ENCODE measurements at regions not wholly inside any gene's neighbourhood (a gene's known extent, or its start where the extent isn't known, plus 50 kb on each side); places are given as distances from the start of the nearest gene placed in this dataset.

DNA sequence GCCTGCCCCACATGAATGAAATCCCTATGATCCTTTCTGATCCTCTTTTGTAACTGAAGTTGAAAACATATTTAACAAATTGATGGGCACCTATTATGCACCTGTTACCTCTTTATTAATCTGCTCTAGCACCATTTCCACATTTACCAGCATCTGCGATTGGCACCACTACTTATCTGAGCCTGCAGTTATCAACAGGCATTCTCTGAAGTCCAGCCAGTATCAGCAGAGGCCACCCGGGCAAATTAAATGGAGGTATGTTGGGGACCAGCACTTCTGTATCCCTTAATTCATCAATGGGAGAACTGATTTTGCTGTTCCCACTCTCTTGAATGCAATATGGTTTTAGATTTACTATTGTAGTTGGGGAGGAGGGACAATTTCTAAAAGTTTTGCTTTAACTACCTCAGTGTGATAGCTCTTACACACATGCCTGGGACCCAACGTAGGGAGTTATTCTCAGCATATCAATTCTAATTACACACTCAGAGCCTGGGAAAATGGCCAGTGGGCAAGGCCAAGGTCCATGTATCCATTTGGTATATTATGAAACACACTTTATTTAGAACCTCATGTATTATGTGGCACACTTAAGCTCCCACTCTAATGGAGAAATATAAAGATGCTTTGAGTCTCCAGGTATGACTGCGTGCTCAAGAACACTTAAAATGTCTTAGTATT, 1927.1 kb upstream of the PCDH7 start:
- TF ChIP-seq, protein P1, sequence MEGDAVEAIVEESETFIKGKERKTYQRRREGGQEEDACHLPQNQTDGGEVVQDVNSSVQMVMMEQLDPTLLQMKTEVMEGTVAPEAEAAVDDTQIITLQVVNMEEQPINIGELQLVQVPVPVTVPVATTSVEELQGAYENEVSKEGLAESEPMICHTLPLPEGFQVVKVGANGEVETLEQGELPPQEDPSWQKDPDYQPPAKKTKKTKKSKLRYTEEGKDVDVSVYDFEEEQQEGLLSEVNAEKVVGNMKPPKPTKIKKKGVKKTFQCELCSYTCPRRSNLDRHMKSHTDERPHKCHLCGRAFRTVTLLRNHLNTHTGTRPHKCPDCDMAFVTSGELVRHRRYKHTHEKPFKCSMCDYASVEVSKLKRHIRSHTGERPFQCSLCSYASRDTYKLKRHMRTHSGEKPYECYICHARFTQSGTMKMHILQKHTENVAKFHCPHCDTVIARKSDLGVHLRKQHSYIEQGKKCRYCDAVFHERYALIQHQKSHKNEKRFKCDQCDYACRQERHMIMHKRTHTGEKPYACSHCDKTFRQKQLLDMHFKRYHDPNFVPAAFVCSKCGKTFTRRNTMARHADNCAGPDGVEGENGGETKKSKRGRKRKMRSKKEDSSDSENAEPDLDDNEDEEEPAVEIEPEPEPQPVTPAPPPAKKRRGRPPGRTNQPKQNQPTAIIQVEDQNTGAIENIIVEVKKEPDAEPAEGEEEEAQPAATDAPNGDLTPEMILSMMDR (conservative IDR thresholded peaks at IDR 0.05 in 1 of 2, IDR thresholded peaks at IDR 0.05 in 1 of 2; ENCODE audit: low read depth in 1 of 2, low read length in 2 of 2) = no peak
- TF ChIP-seq EZH2 (IDR thresholded peaks at IDR 0.05; ENCODE audit: low read length, missing control alignments) = no peak

Measured in fibroblast of lung (primary cell).